Kidney (tissue), 13 donors: ENCODE measurements at regions not wholly inside any gene's neighbourhood (a gene's known extent, or its start where the extent isn't known, plus 50 kb on each side); places are given as distances from the start of the nearest gene placed in this dataset.

Experiments used
- DNase-seq, 5 donors: peaks; one replicate each; pipeline ENCODE4 v3.0.0-alpha.2; 2013 to 2020
- FAIRE-seq: peaks from 2 replicates; lab custom pipeline; 2012; peaks lifted over from hg19 to GRCh38; lab: Jason Lieb, UNC
- H3K27ac ChIP-seq, 2 donors: one replicate each; pipeline ENCODE4 v1.7.0; 2013; ENCODE audit warnings: low read depth in 2 of 2, low read length in 2 of 2, inconsistent platforms in 1 of 2
- H3K27me3 ChIP-seq: one replicate; pipeline ENCODE4 v1.7.1; 2013; ENCODE audit warnings: low read length, inconsistent platforms; ENCODE audit not compliant: control insufficient read depth, insufficient read depth
- H3K36me3 ChIP-seq, 3 donors: one replicate each; pipeline versions ENCODE4 v1.7.0 to v1.7.1; 2013; ENCODE audit warnings: low read length in 3 of 3, control low read depth in 1 of 3, inconsistent platforms in 1 of 3; ENCODE audit not compliant: insufficient read depth in 3 of 3, control insufficient read depth in 2 of 3
- H3K4me1 ChIP-seq, 3 donors: one replicate each; pipeline versions ENCODE4 v1.7.0 to v1.7.1; 2013; ENCODE audit warnings: low read length in 3 of 3, inconsistent platforms in 1 of 3, low read depth in 1 of 3; ENCODE audit not compliant: control insufficient read depth in 2 of 3, insufficient read depth in 2 of 3
- H3K4me3 ChIP-seq, 3 donors: one replicate each; pipeline versions ENCODE4 v1.7.0 to v1.8.1; 2013; ENCODE audit warnings: low read length in 3 of 3, control low read depth in 1 of 3, inconsistent platforms in 1 of 3
- H3K9ac ChIP-seq, 3 donors: one replicate each; pipeline versions ENCODE4 v1.7.0 to v1.7.1; 2013; ENCODE audit warnings: low read length in 3 of 3, control low read depth in 1 of 3, inconsistent platforms in 1 of 3
- H3K9me3 ChIP-seq, 3 donors: one replicate each; pipeline versions ENCODE4 v1.7.0 to v1.7.1; 2013; ENCODE audit warnings: low read length in 3 of 3, control low read depth in 1 of 3, inconsistent platforms in 1 of 3; ENCODE audit not compliant: control insufficient read depth in 2 of 3, insufficient read depth in 1 of 3
- intact Hi-C: fragments of 100-400 bp; cut with DNase I; formaldehyde crosslinking; loops from one replicate; pipeline ENCODE4 v1.11.1; 2022
- TF ChIP-seq, protein P1 (sequence below): IDR thresholded peaks from 3 replicates; pipeline ENCODE4 v1.5.1; 2012; ENCODE audit warnings: mild to moderate bottlenecking, moderate library complexity, borderline replicate concordance; ENCODE audit not compliant: insufficient read depth; ENCODE audit errors: extremely low read depth
- donor health status: control.
- donor health status: control.
- donor health status: control.
- donor health status: control.
- donor health status: control.
- donor health status: DM: yes; HTN: yes; CAD: no.
- donor health status: Normal renal cell carcinoma (clear cell type).

DNA sequence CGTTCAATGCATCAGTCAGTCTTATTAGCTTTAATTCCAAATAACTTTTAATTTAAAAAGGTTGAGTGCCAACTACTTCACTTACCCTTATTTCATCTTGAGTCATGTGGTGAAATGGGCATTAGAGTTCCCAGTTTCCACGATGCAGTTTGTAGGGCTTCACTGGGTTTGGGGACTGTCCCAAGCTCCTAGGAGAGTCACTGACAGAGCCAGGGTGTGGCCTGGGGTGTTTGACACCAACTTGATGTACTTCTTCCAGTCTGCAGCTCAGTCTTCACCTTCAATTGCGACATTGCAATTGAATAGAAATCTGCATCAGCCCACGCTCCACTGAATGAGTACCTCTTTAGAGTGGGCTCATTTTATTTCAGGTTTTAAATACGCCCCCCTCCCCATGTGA is 165.3 kb downstream of the ARL4C start:
- no peak overlapping the region for H3K27ac ChIP-seq
- TF ChIP-seq, protein P1, sequence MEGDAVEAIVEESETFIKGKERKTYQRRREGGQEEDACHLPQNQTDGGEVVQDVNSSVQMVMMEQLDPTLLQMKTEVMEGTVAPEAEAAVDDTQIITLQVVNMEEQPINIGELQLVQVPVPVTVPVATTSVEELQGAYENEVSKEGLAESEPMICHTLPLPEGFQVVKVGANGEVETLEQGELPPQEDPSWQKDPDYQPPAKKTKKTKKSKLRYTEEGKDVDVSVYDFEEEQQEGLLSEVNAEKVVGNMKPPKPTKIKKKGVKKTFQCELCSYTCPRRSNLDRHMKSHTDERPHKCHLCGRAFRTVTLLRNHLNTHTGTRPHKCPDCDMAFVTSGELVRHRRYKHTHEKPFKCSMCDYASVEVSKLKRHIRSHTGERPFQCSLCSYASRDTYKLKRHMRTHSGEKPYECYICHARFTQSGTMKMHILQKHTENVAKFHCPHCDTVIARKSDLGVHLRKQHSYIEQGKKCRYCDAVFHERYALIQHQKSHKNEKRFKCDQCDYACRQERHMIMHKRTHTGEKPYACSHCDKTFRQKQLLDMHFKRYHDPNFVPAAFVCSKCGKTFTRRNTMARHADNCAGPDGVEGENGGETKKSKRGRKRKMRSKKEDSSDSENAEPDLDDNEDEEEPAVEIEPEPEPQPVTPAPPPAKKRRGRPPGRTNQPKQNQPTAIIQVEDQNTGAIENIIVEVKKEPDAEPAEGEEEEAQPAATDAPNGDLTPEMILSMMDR: no peak
- no peaks in the 10 kb centered on the region for H3K27me3 ChIP-seq
- H3K4me3 ChIP-seq: no peak overlapping the region
- no peaks in the 10 kb centered on the region for H3K36me3 ChIP-seq
- DNase-seq: no peak
- H3K9ac ChIP-seq: no peak overlapping the region
- H3K9me3 ChIP-seq: no peaks in the 10 kb centered on the region
- intact Hi-C loops: no loop called here
- no peak for FAIRE-seq
- no peaks in the 10 kb centered on the region for H3K4me1 ChIP-seq

DNA sequence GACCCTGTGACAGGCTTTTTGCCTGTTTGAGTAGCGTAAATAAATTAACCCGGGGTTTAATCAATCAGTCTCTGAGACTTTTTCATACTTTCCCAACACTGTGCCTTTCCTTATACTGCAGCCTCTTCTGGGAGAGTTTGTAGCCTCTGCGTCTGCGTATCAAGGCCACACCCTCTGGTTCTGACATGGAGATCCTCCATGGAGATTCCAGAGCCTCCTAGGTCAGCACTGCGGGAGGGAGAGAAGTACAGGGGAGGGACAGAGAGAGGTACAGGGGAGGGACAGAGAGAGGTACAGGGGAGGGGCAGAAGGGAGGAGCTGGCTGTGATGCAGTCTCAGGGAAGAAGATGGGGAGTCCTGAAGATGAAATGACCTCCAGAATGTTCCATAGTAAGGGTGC is 166.0 kb downstream of the ARL4C start:
- intact Hi-C loops: no loop called here
- no peaks in the 10 kb centered on the region for H3K36me3 ChIP-seq
- H3K9me3 ChIP-seq: no peaks in the 10 kb centered on the region
- H3K27me3 ChIP-seq: no peaks in the 10 kb centered on the region
- no peak overlapping the region for H3K4me3 ChIP-seq
- TF ChIP-seq, protein P1: no peak
- H3K9ac ChIP-seq: no peak overlapping the region
- H3K27ac ChIP-seq: no peak overlapping the region
- H3K4me1 ChIP-seq: no peaks in the 10 kb centered on the region
- DNase-seq (no peak), FAIRE-seq (no peak)

DNA sequence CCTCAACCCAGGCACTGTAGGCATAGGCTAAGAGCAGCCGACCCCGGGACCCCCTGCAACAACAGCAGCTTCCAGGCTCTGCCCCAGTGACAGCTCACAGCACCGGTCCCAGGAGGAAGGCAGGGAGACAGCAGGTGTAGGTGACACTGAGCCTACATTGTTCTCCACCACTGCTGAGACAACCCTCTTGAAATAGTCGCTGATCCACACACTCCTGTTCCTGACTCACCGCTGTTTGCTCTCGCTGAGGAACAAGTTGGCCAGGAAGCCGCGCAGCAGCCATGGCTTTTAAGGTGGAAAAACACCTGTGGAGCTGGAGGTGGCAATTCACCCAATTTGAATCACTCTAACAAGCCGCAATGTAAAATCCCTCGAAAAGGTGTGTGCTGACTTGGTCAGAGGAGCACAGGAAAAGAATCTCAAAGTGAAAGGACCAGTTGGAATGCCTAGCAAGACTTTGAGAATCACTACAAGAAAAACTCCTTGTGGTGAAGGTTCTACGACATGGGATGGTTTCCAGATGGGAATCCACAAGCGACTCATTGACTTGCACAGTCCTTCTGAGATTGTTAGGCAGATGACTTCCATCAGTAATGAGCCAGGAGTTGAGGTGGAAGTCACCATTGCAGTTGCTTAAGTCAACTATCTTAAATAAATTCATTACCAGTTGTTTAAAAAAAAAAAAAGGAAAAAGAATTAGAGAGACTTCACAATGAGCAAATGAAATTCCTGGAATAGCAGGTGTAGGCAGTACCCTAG is 167.5 kb downstream of the ARL4C start:
- TF ChIP-seq, protein P1: no peak
- FAIRE-seq: no peak

More for the DNA sequence above, 167.5 kb downstream of the ARL4C start:
- Histone ChIP-seq H3K27me3 (no peaks in the 10 kb centered on the region), H3K9me3 (no peaks in the 10 kb centered on the region), H3K27ac (no peak overlapping the region), H3K36me3 (no peaks in the 10 kb centered on the region), H3K4me3 (no peak overlapping the region), H3K4me1 (no peaks in the 10 kb centered on the region), H3K9ac (no peak overlapping the region)
- intact Hi-C loops: no loop called here
- no peak for DNase-seq
